ENCODE measurements at regions not wholly inside any gene's neighbourhood (a gene's known extent, or its start where the extent isn't known, plus 50 kb on each side); places are given as distances from the start of the nearest gene placed in this dataset.

DNA sequence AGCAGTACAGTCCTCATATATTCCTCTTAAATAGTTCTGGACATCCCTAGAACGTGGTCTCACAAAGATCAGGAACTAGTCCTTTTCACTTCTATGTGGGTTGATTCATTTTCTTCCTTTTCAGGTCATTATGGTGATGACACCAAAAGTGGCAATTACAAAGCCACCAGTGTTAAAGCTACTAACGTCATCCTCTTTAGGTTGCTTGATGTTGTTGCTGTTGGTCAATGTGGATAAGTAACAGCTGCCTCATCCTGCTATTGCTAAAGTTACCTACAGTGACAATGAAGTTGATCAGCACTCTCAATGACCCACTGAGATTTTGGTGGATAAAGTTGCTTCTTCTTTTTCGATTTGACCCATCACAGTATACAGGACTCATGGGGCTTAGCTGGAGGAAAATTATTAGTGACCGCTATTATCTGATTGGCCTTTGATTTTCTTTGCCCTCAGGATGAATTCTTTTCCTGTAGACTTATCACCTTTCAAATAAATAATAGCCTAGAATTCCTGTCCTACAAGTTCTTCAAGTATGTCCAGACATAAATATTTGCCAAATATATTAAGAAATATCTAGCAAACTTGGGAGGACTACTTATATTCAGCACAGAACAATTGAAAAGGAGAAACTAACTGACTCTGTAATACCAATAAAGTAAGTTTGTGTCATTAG, 54.0 kb upstream of the ATP2B1 start:
- Histone ChIP-seq H3K36me3 (no peaks in the 10 kb centered on the region), H3K27ac (no peak overlapping the region), H3K4me3 (no peak overlapping the region), H3K9me3 (no peaks in the 10 kb centered on the region), H3K27me3 (no peaks in the 10 kb centered on the region), H3K4me1 (no peaks in the 10 kb centered on the region)
- TF ChIP-seq POLR2A (IDR thresholded peaks at IDR 0.05) (no peak), POLR2AphosphoS5 (IDR thresholded peaks at IDR 0.05) (no peak), EP300 (IDR thresholded peaks at IDR 0.05) (no peak)
- TF ChIP-seq, protein P1, sequence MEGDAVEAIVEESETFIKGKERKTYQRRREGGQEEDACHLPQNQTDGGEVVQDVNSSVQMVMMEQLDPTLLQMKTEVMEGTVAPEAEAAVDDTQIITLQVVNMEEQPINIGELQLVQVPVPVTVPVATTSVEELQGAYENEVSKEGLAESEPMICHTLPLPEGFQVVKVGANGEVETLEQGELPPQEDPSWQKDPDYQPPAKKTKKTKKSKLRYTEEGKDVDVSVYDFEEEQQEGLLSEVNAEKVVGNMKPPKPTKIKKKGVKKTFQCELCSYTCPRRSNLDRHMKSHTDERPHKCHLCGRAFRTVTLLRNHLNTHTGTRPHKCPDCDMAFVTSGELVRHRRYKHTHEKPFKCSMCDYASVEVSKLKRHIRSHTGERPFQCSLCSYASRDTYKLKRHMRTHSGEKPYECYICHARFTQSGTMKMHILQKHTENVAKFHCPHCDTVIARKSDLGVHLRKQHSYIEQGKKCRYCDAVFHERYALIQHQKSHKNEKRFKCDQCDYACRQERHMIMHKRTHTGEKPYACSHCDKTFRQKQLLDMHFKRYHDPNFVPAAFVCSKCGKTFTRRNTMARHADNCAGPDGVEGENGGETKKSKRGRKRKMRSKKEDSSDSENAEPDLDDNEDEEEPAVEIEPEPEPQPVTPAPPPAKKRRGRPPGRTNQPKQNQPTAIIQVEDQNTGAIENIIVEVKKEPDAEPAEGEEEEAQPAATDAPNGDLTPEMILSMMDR (IDR thresholded peaks at IDR 0.05): no peak
- ATAC-seq: no peak
- WGBS, 2 donors (ENCODE audit: low coverage in 1 of 2): 58 to 84% methylated on average over 2 to 4 of the region's 4 CpGs

DNA sequence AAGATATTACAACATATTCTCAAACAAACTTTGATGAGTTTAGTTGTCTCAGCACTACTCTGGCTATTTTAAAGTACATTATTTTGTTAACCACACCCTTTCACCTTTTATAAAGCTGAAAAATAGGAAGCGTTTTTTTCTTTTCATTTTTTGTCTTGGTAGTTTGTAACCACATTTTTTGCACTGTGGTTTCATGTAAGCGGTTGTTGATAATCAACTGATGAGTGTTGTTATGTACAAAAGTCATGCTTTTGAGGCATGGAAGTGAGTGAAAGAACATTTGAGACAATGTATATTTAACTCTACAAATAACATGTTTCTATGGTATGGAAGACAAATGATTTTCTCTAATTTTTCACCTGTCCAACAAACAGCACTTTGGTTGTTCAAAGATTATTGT, 52.1 kb upstream of the ATP2B1 start:
- H3K27me3 ChIP-seq: no peaks in the 10 kb centered on the region
- no peak overlapping the region for H3K27ac ChIP-seq
- no peaks in the 10 kb centered on the region for H3K36me3 ChIP-seq
- no peak for ATAC-seq
- no peak overlapping the region for H3K4me3 ChIP-seq
- no peak for TF ChIP-seq EP300 (IDR thresholded peaks at IDR 0.05)
- TF ChIP-seq, protein P1 (IDR thresholded peaks at IDR 0.05): no peak
- no peak for TF ChIP-seq POLR2A (IDR thresholded peaks at IDR 0.05)
- no peaks in the 10 kb centered on the region for H3K4me1 ChIP-seq
- no peaks in the 10 kb centered on the region for H3K9me3 ChIP-seq
- whole genome bisulfite sequencing, 2 donors (ENCODE audit: low coverage in 1 of 2): 78 to 83% methylated on average over 1 to 2 of the region's 2 CpGs

All from gastroesophageal sphincter (tissue), 4 donors.